Right atrium auricular region (tissue), 2 donors: ENCODE measurements at regions not wholly inside any gene's neighbourhood (a gene's known extent, or its start where the extent isn't known, plus 50 kb on each side); places are given as distances from the start of the nearest gene placed in this dataset.

Experiments
- DNase-seq: peaks from one replicate; pipeline ENCODE4 v3.0.0-alpha.2; 2019; ENCODE audit warnings: low spot score
- H3K27ac ChIP-seq, 2 donors: fragments of 200-600 bp; sonication (generic); 1 replicate in 1 of 2; 2 replicates in 1 of 2; pipeline ENCODE4 v1.5.1; 2016 to 2019
- H3K27me3 ChIP-seq, 2 donors: fragments of 200-600 bp; sonication (generic); one replicate each; pipeline versions ENCODE4 v1.5.1 to v1.6.0; 2017 to 2019
- H3K36me3 ChIP-seq: fragments of 200-600 bp; sonication (generic); one replicate; pipeline ENCODE4 v1.5.1; 2016
- H3K4me1 ChIP-seq, 2 donors: fragments of 200-600 bp; sonication (generic); one replicate each; pipeline versions ENCODE4 v1.5.1 to v1.6.0; 2017 to 2019
- H3K4me3 ChIP-seq, 2 donors: fragments of 200-600 bp; sonication (generic); 1 replicate in 1 of 2; 2 replicates in 1 of 2; pipeline ENCODE4 v1.5.1; 2017 to 2019; ENCODE audit warnings: mild to moderate bottlenecking in 1 of 2, moderate library complexity in 1 of 2
- H3K9me3 ChIP-seq, 2 donors: fragments of 200-600 bp; sonication (generic); one replicate each; pipeline ENCODE4 v1.5.1; 2019
- CTCF ChIP-seq, 2 donors: fragments of 200-600 bp; sonication (generic); IDR thresholded peaks; one replicate each; pipeline ENCODE4 v1.5.1; 2019; ENCODE audit warnings: antibody characterized with exemption in 2 of 2

- TF ChIP-seq CTCF (IDR thresholded peaks at IDR 0.05), result no peak
- H3K27ac ChIP-seq, result no peak overlapping the region
- DNase-seq, result no peak
- H3K4me3 ChIP-seq, result no peak overlapping the region
- H3K9me3 ChIP-seq, result no peaks in the 10 kb centered on the region
- no peaks in the 10 kb centered on the region for H3K27me3 ChIP-seq
- H3K4me1 ChIP-seq, result no peaks in the 10 kb centered on the region
- H3K36me3 ChIP-seq, result no peaks in the 10 kb centered on the region
Observed at GRCh38 chr14:53452005-53452673, 299.0 kb upstream of the DDHD1 start.

DNA sequence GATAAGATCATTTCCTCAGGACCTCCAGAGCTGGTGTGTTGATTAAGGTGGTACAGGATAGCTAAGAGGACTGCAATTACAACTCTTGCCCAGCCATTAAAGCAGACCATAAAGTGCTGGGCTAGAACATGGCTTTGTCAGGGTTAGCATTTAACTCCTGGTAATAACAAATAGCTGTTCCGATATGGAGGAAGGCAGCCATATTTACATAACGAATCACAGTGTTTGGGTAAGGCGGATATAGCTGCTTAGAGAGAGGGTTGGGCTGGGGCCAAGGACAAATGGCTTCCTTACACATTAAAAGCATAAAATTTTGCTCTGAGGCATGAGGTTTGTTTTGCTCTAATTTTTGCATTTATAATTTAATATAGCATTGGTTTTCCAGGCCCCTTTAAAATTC lies 297.7 kb upstream of the DDHD1 start:
- no peak for DNase-seq
- no peaks in the 10 kb centered on the region for H3K9me3 ChIP-seq
- no peak overlapping the region for H3K4me3 ChIP-seq
- no peaks in the 10 kb centered on the region for H3K27me3 ChIP-seq
- H3K27ac ChIP-seq, result no peak overlapping the region
- H3K4me1 ChIP-seq, result no peaks in the 10 kb centered on the region
- H3K36me3 ChIP-seq, result no peaks in the 10 kb centered on the region
- TF ChIP-seq CTCF (IDR thresholded peaks at IDR 0.05), result no peak

DNA sequence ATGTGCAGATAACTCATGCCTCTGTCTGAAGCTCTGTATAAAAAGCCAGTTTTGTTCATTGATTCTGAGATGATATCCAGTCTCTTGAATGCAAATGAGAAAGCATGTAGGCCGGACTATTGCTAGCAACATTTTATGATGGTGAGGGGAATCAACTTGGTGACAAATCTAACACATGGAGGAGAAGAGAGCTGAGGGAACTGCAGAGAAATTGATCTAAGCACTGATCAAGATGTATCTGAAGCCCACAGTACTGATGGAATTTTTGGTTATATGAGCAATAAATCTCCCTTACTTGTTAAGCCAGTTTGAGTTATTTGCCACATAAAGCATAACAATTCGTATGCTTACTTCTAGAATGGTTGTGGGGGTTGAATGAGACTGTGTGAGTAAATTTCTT lies 295.6 kb upstream of the DDHD1 start:
- Histone ChIP-seq H3K4me3 (no peak overlapping the region), H3K36me3 (no peaks in the 10 kb centered on the region), H3K27me3 (no peaks in the 10 kb centered on the region), H3K9me3 (no peaks in the 10 kb centered on the region), H3K27ac (no peak overlapping the region), H3K4me1 (no peaks in the 10 kb centered on the region)
- no peak for TF ChIP-seq CTCF (IDR thresholded peaks at IDR 0.05)
- no peak for DNase-seq

DNA sequence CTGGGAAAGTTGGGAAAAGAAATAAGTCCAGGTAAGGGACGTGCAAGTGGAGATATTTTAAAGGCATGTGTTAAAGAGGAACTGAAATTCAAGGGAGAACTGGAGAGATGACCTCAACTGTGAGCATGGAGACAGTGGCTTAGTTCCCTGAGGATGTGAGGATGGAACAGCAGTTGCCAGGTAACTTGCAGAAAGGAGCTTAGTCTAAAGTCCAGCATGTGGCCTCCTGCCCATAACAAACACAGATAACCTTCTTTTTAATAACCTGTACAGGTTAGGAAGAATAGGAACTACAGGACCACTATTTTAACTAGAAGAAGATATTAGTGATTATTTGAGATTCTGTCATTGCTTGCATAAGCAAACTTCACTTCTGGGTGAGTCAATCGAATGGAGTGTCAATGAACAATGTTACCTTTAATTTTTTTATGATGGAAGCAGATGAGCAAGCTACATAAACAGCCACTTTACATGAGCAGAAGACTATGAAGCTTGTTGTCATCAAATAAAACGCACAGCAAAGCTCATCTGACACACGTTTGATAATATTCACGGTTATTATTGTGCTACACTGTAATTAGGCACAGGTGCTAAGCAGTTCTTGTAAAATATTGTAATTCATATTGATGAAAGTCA lies 291.7 kb upstream of the DDHD1 start:
- TF ChIP-seq CTCF (IDR thresholded peaks at IDR 0.05), result no peak
- Histone ChIP-seq H3K36me3 (no peaks in the 10 kb centered on the region), H3K9me3 (no peaks in the 10 kb centered on the region), H3K27ac (no peak overlapping the region), H3K27me3 (no peaks in the 10 kb centered on the region), H3K4me1 (no peaks in the 10 kb centered on the region), H3K4me3 (no peak overlapping the region)
- DNase-seq, result no peak

DNA sequence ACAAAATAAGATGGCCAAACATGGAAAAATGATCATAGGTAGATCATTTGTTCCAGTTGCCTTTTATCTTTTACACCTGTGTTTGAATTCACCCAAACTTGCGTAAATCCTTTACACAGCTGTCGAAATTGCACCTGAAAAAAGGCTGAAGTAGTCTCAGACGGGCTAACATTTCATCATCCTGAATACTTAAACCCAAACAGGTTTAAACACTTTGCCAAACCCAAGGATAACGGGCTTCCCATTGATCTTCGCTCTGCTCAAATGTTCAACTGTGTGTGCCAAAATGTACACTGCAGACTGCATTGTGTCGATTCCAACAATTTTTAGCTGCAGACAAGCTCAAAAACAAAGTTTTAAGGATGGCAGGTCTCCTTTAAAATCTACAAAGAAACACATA lies 288.7 kb upstream of the DDHD1 start:
- no peaks in the 10 kb centered on the region for H3K4me1 ChIP-seq
- H3K27ac ChIP-seq, result no peak overlapping the region
- H3K27me3 ChIP-seq, result no peaks in the 10 kb centered on the region
- H3K4me3 ChIP-seq, result no peak overlapping the region
- no peaks in the 10 kb centered on the region for H3K36me3 ChIP-seq
- no peak for TF ChIP-seq CTCF (IDR thresholded peaks at IDR 0.05)
- H3K9me3 ChIP-seq, result no peaks in the 10 kb centered on the region
- no peak for DNase-seq

GRCh38 chr14:53437858-53438257 lies 284.7 kb upstream of the DDHD1 start:
- no peak for TF ChIP-seq CTCF (IDR thresholded peaks at IDR 0.05)
- no peaks in the 10 kb centered on the region for H3K9me3 ChIP-seq
- H3K27ac ChIP-seq, result no peak overlapping the region
- H3K4me3 ChIP-seq, result no peak overlapping the region
- H3K36me3 ChIP-seq, result no peaks in the 10 kb centered on the region
- no peaks in the 10 kb centered on the region for H3K27me3 ChIP-seq
- H3K4me1 ChIP-seq, result no peaks in the 10 kb centered on the region
- no peak for DNase-seq
